ENCODE measurements at regions not wholly inside any gene's neighbourhood (a gene's known extent, or its start where the extent isn't known, plus 50 kb on each side); places are given as distances from the start of the nearest gene placed in this dataset.
"Not testable (repeated sequence)": the region's sequence is repeated elsewhere in the genome, so short reads cannot be mapped to it uniquely, and the experiment has no call there.

- TF ChIP-seq, protein P1, sequence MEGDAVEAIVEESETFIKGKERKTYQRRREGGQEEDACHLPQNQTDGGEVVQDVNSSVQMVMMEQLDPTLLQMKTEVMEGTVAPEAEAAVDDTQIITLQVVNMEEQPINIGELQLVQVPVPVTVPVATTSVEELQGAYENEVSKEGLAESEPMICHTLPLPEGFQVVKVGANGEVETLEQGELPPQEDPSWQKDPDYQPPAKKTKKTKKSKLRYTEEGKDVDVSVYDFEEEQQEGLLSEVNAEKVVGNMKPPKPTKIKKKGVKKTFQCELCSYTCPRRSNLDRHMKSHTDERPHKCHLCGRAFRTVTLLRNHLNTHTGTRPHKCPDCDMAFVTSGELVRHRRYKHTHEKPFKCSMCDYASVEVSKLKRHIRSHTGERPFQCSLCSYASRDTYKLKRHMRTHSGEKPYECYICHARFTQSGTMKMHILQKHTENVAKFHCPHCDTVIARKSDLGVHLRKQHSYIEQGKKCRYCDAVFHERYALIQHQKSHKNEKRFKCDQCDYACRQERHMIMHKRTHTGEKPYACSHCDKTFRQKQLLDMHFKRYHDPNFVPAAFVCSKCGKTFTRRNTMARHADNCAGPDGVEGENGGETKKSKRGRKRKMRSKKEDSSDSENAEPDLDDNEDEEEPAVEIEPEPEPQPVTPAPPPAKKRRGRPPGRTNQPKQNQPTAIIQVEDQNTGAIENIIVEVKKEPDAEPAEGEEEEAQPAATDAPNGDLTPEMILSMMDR (IDR thresholded peaks at IDR 0.05; ENCODE audit: partially characterized antibody, unreplicated experiment) = no peak
- Mint-ChIP-seq H3K4me1 (ENCODE audit: low read depth, unreplicated experiment) (no peaks in the 10 kb centered on the region), H3K27me3 (ENCODE audit: unreplicated experiment) (no peaks in the 10 kb centered on the region), H3K4me3 (ENCODE audit: unreplicated experiment) (no peak overlapping the region), H3K36me3 (ENCODE audit: unreplicated experiment) (no peaks in the 10 kb centered on the region), H3K9me3 (ENCODE audit: unreplicated experiment) (no peaks in the 10 kb centered on the region), H3K27ac (ENCODE audit: unreplicated experiment) (no peak overlapping the region)
- no peak for DNase-seq
Observed at GRCh38 chr11:121864660-121865059, 251.4 kb downstream of the BLID start.

GRCh38 chr11:121863126-121863525, 252.9 kb downstream of the BLID start:
- no peaks in the 10 kb centered on the region for H3K27me3 Mint-ChIP-seq (ENCODE audit: unreplicated experiment)
- H3K27ac Mint-ChIP-seq (ENCODE audit: unreplicated experiment) = no peak overlapping the region
- H3K9me3 Mint-ChIP-seq (ENCODE audit: unreplicated experiment) = no peaks in the 10 kb centered on the region
- H3K36me3 Mint-ChIP-seq (ENCODE audit: unreplicated experiment) = no peaks in the 10 kb centered on the region
- H3K4me1 Mint-ChIP-seq (ENCODE audit: low read depth, unreplicated experiment) = no peaks in the 10 kb centered on the region
- no peak overlapping the region for H3K4me3 Mint-ChIP-seq (ENCODE audit: unreplicated experiment)
- TF ChIP-seq, protein P1 (IDR thresholded peaks at IDR 0.05; ENCODE audit: partially characterized antibody, unreplicated experiment) = no peak
- no peak for DNase-seq

DNA sequence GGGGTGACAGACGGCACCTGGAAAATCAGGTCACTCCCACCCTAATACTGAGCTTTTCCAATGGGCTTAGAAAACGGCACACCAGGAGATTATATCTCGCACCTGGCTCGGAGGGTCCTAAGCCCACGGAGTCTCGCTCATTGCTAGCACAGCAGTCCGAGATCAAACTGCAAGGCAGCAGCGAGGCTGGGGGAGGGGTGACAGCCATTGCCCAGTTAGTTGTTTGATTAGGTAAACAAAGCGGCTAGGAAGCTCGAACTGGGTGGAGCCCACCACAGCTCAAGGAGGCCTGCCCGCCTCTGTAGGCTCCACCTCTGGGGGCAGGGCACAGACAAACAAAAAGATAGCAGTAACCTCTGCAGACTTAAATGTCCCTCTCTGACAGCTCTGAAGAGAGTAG, 260.9 kb downstream of the BLID start:
- not testable (repeated sequence) for H3K4me1 Mint-ChIP-seq (ENCODE audit: low read depth, unreplicated experiment); DNase-seq; H3K27me3 Mint-ChIP-seq (ENCODE audit: unreplicated experiment); H3K27ac Mint-ChIP-seq (ENCODE audit: unreplicated experiment); H3K9me3 Mint-ChIP-seq (ENCODE audit: unreplicated experiment); H3K4me3 Mint-ChIP-seq (ENCODE audit: unreplicated experiment)
- peaks cover 14% of the 10 kb centered on the region for H3K36me3 Mint-ChIP-seq (ENCODE audit: unreplicated experiment)

DNA sequence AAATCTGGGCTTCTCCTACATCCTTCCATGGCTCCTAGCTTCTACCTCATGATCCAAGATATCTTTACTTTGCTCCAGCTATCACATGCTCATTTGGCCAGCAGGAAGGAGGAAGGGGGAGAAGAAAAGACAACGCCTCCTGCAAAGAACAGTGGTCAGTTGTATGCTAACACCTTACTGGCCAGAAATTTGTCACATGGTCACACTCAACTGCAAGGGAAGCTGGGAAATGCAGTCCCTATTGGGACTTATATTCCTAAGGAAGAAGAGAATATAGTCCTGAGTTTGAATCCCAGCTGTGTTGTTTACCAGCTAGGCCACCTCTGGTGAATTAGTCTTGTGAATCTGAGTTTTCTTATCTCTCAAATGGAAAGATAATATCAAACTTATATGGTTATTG, 272.0 kb downstream of the BLID start:
- no peaks in the 10 kb centered on the region for H3K4me1 Mint-ChIP-seq (ENCODE audit: low read depth, unreplicated experiment)

GRCh38 chr11:121842192-121842585, 273.8 kb downstream of the BLID start:
- Mint-ChIP-seq H3K36me3 (ENCODE audit: unreplicated experiment) (no peaks in the 10 kb centered on the region), H3K4me3 (ENCODE audit: unreplicated experiment) (no peak overlapping the region), H3K27ac (ENCODE audit: unreplicated experiment) (no peak overlapping the region), H3K9me3 (ENCODE audit: unreplicated experiment) (no peaks in the 10 kb centered on the region), H3K27me3 (ENCODE audit: unreplicated experiment) (no peaks in the 10 kb centered on the region), H3K4me1 (ENCODE audit: low read depth, unreplicated experiment) (no peaks in the 10 kb centered on the region)
- TF ChIP-seq, protein P1 (IDR thresholded peaks at IDR 0.05; ENCODE audit: partially characterized antibody, unreplicated experiment) = no peak
- no peak for DNase-seq

More for the DNA sequence above, 272.0 kb downstream of the BLID start:
- Mint-ChIP-seq H3K4me3 (ENCODE audit: unreplicated experiment) (no peak overlapping the region), H3K27ac (ENCODE audit: unreplicated experiment) (no peak overlapping the region), H3K36me3 (ENCODE audit: unreplicated experiment) (no peaks in the 10 kb centered on the region), H3K9me3 (ENCODE audit: unreplicated experiment) (no peaks in the 10 kb centered on the region), H3K27me3 (ENCODE audit: unreplicated experiment) (no peaks in the 10 kb centered on the region)
- TF ChIP-seq, protein P1 (IDR thresholded peaks at IDR 0.05; ENCODE audit: partially characterized antibody, unreplicated experiment) = no peak
- DNase-seq = no peak
